ENCODE measurements at regions not wholly inside any gene's neighbourhood (a gene's known extent, or its start where the extent isn't known, plus 50 kb on each side); places are given as distances from the start of the nearest gene placed in this dataset.

- TF ChIP-seq IRF1 (CRISPR knock-in tag; IDR thresholded peaks at IDR 0.05) (no peak), ARID4B (CRISPR knock-in tag; IDR thresholded peaks at IDR 0.05; ENCODE audit: borderline replicate concordance) (no peak)
These were observed 66.7 kb upstream of the EIF5 start (continued) for GRCh38 chr14:103267226-103267910.

- ATAC-seq (no peak), DNase-seq (ENCODE audit: low spot score) (no peak)
- Mint-ChIP-seq H3K9me3 (peaks cover 18% of the 10 kb centered on the region), H3K4me1 (peaks cover 8% of the 10 kb centered on the region), H3K4me3 (no peak overlapping the region), H3K27me3 (ENCODE audit: low read depth) (peaks cover 52% of the 10 kb centered on the region), H3K36me3 (peaks cover 22% of the 10 kb centered on the region), H3K27ac (no peak overlapping the region)
- ChIA-PET POLR2A (interaction anchor here (0.7 kb wide), 1 partner anchor 20 kb away, joined by 3 read pairs; no protein-coding TSS in a partner anchor), CTCF (interaction anchor here (0.7 to 1.6 kb wide), 3 partner anchors 145 to 166 kb away, joined by 4 to 6 read pairs (median 5); no protein-coding TSS in a partner anchor)
- TF ChIP-seq NR2C2 (CRISPR knock-in tag; IDR thresholded peaks at IDR 0.05), result no peak
- TF ChIP-seq ZNF416 (CRISPR knock-in tag; IDR thresholded peaks at IDR 0.05), result no peak
- TF ChIP-seq GTF2I (CRISPR knock-in tag; conservative IDR thresholded peaks at IDR 0.05), result no peak
- no peak for TF ChIP-seq IRF2 (CRISPR knock-in tag; IDR thresholded peaks at IDR 0.05; ENCODE audit: borderline replicate concordance, low read depth)
- TF ChIP-seq ZNF138 (CRISPR knock-in tag; conservative IDR thresholded peaks at IDR 0.05), result no peak
- no peak for TF ChIP-seq ZNF512 (CRISPR knock-in tag; IDR thresholded peaks at IDR 0.05; ENCODE audit: borderline replicate concordance)
- no peak for TF ChIP-seq ZNF219 (CRISPR knock-in tag; IDR thresholded peaks at IDR 0.05; ENCODE audit: borderline replicate concordance)
- TF ChIP-seq ZSCAN18 (CRISPR knock-in tag; IDR thresholded peaks at IDR 0.05), result no peak
- no peak for TF ChIP-seq NR3C1 (CRISPR knock-in tag; conservative IDR thresholded peaks at IDR 0.05; ENCODE audit: low read depth)
- TF ChIP-seq JAZF1 (CRISPR knock-in tag; IDR thresholded peaks at IDR 0.05), result no peak
- no peak for TF ChIP-seq ATF1 (CRISPR knock-in tag; IDR thresholded peaks at IDR 0.05)
- TF ChIP-seq RORB (CRISPR knock-in tag; IDR thresholded peaks at IDR 0.05), result no peak
- TF ChIP-seq SP1 (CRISPR knock-in tag; conservative IDR thresholded peaks at IDR 0.05), result no peak
- TF ChIP-seq USF1 (CRISPR knock-in tag; IDR thresholded peaks at IDR 0.05), result no peak
- no peak for TF ChIP-seq ZNF121 (CRISPR knock-in tag; IDR thresholded peaks at IDR 0.05)
- no peak for TF ChIP-seq MLX (CRISPR knock-in tag; IDR thresholded peaks at IDR 0.05)
- no peak for TF ChIP-seq SOX15 (CRISPR knock-in tag; IDR thresholded peaks at IDR 0.05)
- TF ChIP-seq NFE2L1 (CRISPR knock-in tag; IDR thresholded peaks at IDR 0.05), result no peak
- no peak for TF ChIP-seq CBFB (CRISPR knock-in tag; IDR thresholded peaks at IDR 0.05; ENCODE audit: low read depth)
These were observed 62.8 kb upstream of the EIF5 start for GRCh38 chr14:103271189-103271588.

Measured in WTC11 (cell line).